NCI-H748 treated with DMSO at 0.1 percent for 48 hours (cell line): ENCODE measurements at regions not wholly inside any gene's neighbourhood (a gene's known extent, or its start where the extent isn't known, plus 50 kb on each side); places are given as distances from the start of the nearest gene placed in this dataset.

ENCODE experiments used
- DNase-seq: peaks from one replicate; lab custom pipeline; 2025; lab: John Stamatoyannopoulos, UW

- no peak for DNase-seq
Observed at GRCh38 chr1:99163671-99164070, 100.6 kb upstream of the PLPPR4 start.

GRCh38 chr1:99170516-99170915 lies 93.8 kb upstream of the PLPPR4 start:
- no peak for DNase-seq

GRCh38 chr1:99171184-99171813 lies 93.0 kb upstream of the PLPPR4 start:
- no peak for DNase-seq

- no peak for DNase-seq
Observed at GRCh38 chr1:99173282-99173681, 91.0 kb upstream of the PLPPR4 start.

GRCh38 chr1:99173900-99174299 lies 90.4 kb upstream of the PLPPR4 start:
- DNase-seq = no peak

GRCh38 chr1:99176753-99177152 lies 87.5 kb upstream of the PLPPR4 start:
- DNase-seq = no peak

GRCh38 chr1:99177465-99177864 lies 86.8 kb upstream of the PLPPR4 start:
- no peak for DNase-seq

- peak; percentile 75 for DNase-seq
Observed at GRCh38 chr1:99180343-99180808, 83.9 kb upstream of the PLPPR4 start.

- DNase-seq = no peak
Observed at GRCh38 chr1:99180915-99181314, 83.4 kb upstream of the PLPPR4 start.

GRCh38 chr1:99181892-99182291 lies 82.4 kb upstream of the PLPPR4 start:
- no peak for DNase-seq

GRCh38 chr1:99185196-99185595 lies 79.1 kb upstream of the PLPPR4 start:
- DNase-seq = no peak

GRCh38 chr1:99193431-99193830 lies 70.9 kb upstream of the PLPPR4 start:
- DNase-seq = no peak

GRCh38 chr1:99198393-99198792 lies 65.9 kb upstream of the PLPPR4 start:
- no peak for DNase-seq

GRCh38 chr1:99207216-99207615 lies 57.1 kb upstream of the PLPPR4 start:
- no peak for DNase-seq
